Activated naive CD8-positive, alpha-beta T cell treated with anti-CD3 and anti-CD28 coated beads, Interleukin-2, amount 10 ng/mL, durations not matched to agents 7 days and 5 days (primary cell): ENCODE measurements at regions not wholly inside any gene's neighbourhood (a gene's known extent, or its start where the extent isn't known, plus 50 kb on each side); places are given as distances from the start of the nearest gene placed in this dataset.

Source experiments
- ATAC-seq: fragments of 150-1000 bp; cut with Tn5 transposase; one replicate; pipeline ENCODE4 v1.10.0; 2021; ENCODE audit warnings: low read depth, moderate library complexity
- POLR2A ChIA-PET: fragments of 350-600 bp; sonication (Branson Sonifier 250); formaldehyde crosslinking; loops from one replicate; lab custom pipeline; 2021; ENCODE audit warnings: antibody characterized with exemption; lab: Charles Lee
- DNase-seq: peaks from one replicate; pipeline ENCODE4 v3.0.0; 2021
- H3K27ac Mint-ChIP-seq: one replicate; pipeline ENCODE4 v1.8.0; 2022; ENCODE audit warnings: mild to moderate bottlenecking, mixed read lengths
- H3K27me3 Mint-ChIP-seq: one replicate; pipeline ENCODE4 v1.8.0; 2022; ENCODE audit warnings: mild to moderate bottlenecking, moderate library complexity, mixed read lengths
- H3K36me3 Mint-ChIP-seq: one replicate; pipeline ENCODE4 v1.8.0; 2021; ENCODE audit warnings: mild to moderate bottlenecking, mixed read lengths
- H3K4me1 Mint-ChIP-seq: one replicate; pipeline ENCODE4 v1.8.0; 2021; ENCODE audit warnings: mixed read lengths
- H3K4me3 Mint-ChIP-seq: one replicate; pipeline ENCODE4 v1.8.0; 2022; ENCODE audit warnings: mild to moderate bottlenecking, moderate library complexity, mixed read lengths
- H3K9me3 Mint-ChIP-seq: one replicate; pipeline ENCODE4 v1.8.0; 2021; ENCODE audit warnings: mixed read lengths

DNA sequence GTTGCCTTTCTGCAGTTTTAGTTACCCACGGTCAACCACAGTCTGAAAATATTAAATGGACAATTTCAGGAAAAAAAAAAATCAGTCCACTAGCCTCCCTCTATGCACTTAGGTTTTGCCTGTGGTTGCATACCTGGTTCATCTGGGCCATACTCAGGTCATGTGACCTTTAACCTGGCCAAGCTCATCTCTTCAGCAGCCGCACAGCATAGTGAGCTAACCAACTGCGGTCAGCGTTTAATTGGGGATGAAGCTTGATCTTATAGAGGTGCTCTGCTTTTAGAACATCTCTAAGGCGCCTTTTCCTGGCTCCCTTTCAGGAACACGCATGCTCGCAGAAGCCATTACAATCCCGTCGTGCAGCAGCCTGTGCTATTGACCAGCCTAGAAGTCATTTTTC, 177.2 kb upstream of the HMGA2 start:
- ATAC-seq (no peak), DNase-seq (no peak)
- Mint-ChIP-seq H3K4me3 (no peak overlapping the region), H3K9me3 (peaks cover 2% of the 10 kb centered on the region), H3K4me1 (no peaks in the 10 kb centered on the region), H3K36me3 (no peaks in the 10 kb centered on the region), H3K27me3 (peaks cover 4% of the 10 kb centered on the region), H3K27ac (no peak overlapping the region)
- POLR2A ChIA-PET, result no interaction called here

GRCh38 chr12:65648461-65648860, 175.8 kb upstream of the HMGA2 start:
- Mint-ChIP-seq H3K36me3 (no peaks in the 10 kb centered on the region), H3K4me1 (no peaks in the 10 kb centered on the region), H3K27ac (no peak overlapping the region), H3K4me3 (no peak overlapping the region), H3K27me3 (peaks cover 6% of the 10 kb centered on the region), H3K9me3 (peaks cover 2% of the 10 kb centered on the region)
- DNase-seq (no peak), ATAC-seq (no peak)
- POLR2A ChIA-PET, result no interaction called here

DNA sequence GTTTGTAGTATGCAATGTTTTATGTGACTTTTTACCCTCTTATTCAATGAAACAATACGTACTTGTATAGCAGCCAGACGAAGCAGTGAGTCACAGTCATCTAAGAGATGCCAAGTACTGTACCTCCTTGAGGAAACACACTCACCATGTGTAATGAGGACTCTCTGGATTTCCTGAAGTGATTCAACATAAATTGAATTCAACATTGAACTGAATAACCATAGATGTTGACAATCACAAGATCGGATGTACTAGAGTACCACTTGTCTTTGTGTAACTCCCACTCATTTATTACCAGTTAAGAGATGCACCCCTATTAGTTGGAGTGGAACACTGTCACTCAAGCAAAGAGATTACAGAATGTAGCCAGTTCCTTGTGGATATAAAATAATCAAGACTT, 175.2 kb upstream of the HMGA2 start:
- POLR2A ChIA-PET, result no interaction called here
- DNase-seq, result no peak
- H3K9me3 Mint-ChIP-seq, result peaks cover 2% of the 10 kb centered on the region
- H3K27ac Mint-ChIP-seq, result no peak overlapping the region
- ATAC-seq, result no peak
- peaks cover 6% of the 10 kb centered on the region for H3K27me3 Mint-ChIP-seq
- no peak overlapping the region for H3K4me3 Mint-ChIP-seq
- H3K4me1 Mint-ChIP-seq, result no peaks in the 10 kb centered on the region
- no peaks in the 10 kb centered on the region for H3K36me3 Mint-ChIP-seq

DNA sequence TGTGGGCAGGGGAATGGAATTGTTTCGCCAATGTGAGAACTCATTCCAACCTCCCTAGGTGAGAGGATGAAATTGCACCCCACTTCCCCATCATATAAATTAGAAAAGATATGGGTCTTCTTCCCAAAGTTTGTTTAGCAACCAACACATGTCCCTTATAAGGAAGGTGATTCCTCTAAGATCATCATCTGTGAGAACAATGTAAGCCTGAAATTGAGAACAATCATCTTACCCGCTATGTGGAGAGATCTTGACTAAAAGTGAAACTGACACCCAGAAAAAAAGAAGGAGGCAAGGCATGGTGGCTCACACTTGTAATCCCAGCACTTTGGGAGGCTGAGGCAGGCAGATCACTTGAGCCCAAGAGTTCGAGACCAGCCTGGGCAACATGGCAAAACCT, 173.2 kb upstream of the HMGA2 start:
- DNase-seq (no peak), ATAC-seq (no peak)
- no peaks in the 10 kb centered on the region for H3K4me1 Mint-ChIP-seq
- H3K9me3 Mint-ChIP-seq, result peaks cover 2% of the 10 kb centered on the region
- no peak overlapping the region for H3K27ac Mint-ChIP-seq
- POLR2A ChIA-PET, result no interaction called here
- peaks cover 3% of the 10 kb centered on the region for H3K27me3 Mint-ChIP-seq
- no peaks in the 10 kb centered on the region for H3K36me3 Mint-ChIP-seq
- H3K4me3 Mint-ChIP-seq, result no peak overlapping the region

DNA sequence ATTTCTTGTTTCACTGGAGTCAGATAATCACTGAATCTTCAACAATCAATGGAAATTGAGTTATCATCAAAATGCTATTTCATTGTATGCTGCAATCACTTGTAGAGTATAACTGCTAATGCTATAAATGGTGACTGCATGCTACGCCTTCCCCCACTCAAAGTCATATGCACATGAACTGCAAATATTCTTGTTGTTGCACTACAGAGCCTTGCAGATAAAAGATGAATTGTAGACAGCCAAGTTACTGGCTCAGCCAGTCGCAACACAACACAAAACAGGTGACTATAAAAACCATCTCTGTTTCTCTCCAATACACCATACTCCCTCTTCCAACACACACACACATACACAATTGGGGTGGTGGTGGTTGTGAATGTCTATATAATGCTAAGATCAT, 171.0 kb upstream of the HMGA2 start:
- H3K27me3 Mint-ChIP-seq, result peaks cover 3% of the 10 kb centered on the region
- DNase-seq (no peak), ATAC-seq (no peak)
- H3K9me3 Mint-ChIP-seq, result peaks cover 2% of the 10 kb centered on the region
- POLR2A ChIA-PET, result no interaction called here
- H3K4me1 Mint-ChIP-seq, result peaks cover 4% of the 10 kb centered on the region
- no peaks in the 10 kb centered on the region for H3K36me3 Mint-ChIP-seq
- H3K27ac Mint-ChIP-seq, result no peak overlapping the region
- no peak overlapping the region for H3K4me3 Mint-ChIP-seq

DNA sequence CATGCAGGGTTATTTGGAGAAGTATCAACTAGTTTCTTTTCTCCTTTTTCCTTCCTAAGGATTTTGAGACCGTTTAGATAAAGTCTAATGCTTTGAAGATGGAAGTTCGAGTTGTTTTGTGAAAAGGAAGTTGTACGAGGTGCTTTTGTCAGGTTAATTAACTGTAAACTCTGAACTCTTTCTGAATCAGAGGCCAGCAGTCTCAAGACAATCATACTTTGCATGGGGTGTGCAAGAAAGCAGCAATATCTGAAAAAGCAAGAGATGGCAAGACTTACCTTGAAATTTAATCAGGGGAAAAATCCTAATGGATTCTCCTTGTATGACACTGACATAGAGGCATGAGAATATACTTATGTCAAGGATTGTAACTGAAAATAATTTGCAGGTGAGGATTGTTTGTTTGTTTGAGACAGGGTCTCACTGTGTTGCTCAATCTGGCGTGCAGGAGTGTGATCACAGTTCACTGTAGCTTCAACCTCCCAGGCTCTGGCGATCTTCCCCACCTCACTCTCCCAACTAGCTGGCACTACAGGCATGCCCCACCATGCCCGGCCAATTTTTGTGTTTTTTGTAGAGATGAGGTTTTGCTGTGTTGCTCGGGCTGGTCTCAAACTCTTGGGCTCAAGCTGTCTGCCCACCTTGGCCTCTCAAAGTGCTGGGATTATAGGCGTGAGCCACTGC, 170.2 kb upstream of the HMGA2 start:
- Mint-ChIP-seq H3K27ac (no peak overlapping the region), H3K4me3 (no peak overlapping the region), H3K4me1 (peaks cover 4% of the 10 kb centered on the region), H3K27me3 (peaks cover 7% of the 10 kb centered on the region), H3K36me3 (no peaks in the 10 kb centered on the region), H3K9me3 (peaks cover 4% of the 10 kb centered on the region)
- DNase-seq (no peak), ATAC-seq (no peak)
- POLR2A ChIA-PET, result no interaction called here

DNA sequence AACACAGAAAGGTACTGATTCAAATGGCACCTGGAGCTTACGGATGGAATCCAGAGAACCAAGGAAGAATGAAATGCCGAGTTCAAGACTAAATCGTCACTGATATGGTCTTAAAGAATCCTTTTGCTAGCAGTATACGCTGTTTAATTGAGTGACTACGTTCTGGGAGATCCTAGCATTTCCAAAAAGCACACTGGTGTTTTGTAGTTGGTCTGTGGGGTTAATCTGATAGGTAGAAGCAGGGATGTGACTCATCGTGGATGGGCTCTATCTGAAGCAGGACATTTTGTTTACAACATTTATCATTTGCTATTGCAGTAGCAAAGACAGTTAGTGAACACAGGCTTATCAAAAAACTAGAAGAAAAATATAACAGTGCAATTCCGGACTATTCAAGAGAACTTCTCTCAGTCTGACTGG, 169.2 kb upstream of the HMGA2 start:
- ATAC-seq (no peak), DNase-seq (no peak)
- no peak overlapping the region for H3K27ac Mint-ChIP-seq
- H3K9me3 Mint-ChIP-seq, result peaks cover 4% of the 10 kb centered on the region
- no peaks in the 10 kb centered on the region for H3K36me3 Mint-ChIP-seq
- H3K27me3 Mint-ChIP-seq, result peaks cover 10% of the 10 kb centered on the region
- H3K4me1 Mint-ChIP-seq, result peaks cover 4% of the 10 kb centered on the region
- H3K4me3 Mint-ChIP-seq, result no peak overlapping the region
- POLR2A ChIA-PET, result no interaction called here

GRCh38 chr12:65656156-65656882, 168.0 kb upstream of the HMGA2 start:
- POLR2A ChIA-PET, result no interaction called here
- Mint-ChIP-seq H3K27me3 (peaks cover 10% of the 10 kb centered on the region), H3K4me1 (peaks cover 4% of the 10 kb centered on the region), H3K27ac (no peak overlapping the region), H3K36me3 (no peaks in the 10 kb centered on the region), H3K4me3 (no peak overlapping the region), H3K9me3 (peaks cover 2% of the 10 kb centered on the region)
- DNase-seq (no peak), ATAC-seq (no peak)

GRCh38 chr12:65656891-65657351, 167.4 kb upstream of the HMGA2 start:
- H3K27ac Mint-ChIP-seq, result no peak overlapping the region
- peaks cover 4% of the 10 kb centered on the region for H3K4me1 Mint-ChIP-seq
- H3K9me3 Mint-ChIP-seq, result peaks cover 2% of the 10 kb centered on the region
- no peaks in the 10 kb centered on the region for H3K36me3 Mint-ChIP-seq
- ATAC-seq (peak; percentile 63), DNase-seq (no peak)
- H3K27me3 Mint-ChIP-seq, result peaks cover 10% of the 10 kb centered on the region
- no peak overlapping the region for H3K4me3 Mint-ChIP-seq
- POLR2A ChIA-PET, result no interaction called here

DNA sequence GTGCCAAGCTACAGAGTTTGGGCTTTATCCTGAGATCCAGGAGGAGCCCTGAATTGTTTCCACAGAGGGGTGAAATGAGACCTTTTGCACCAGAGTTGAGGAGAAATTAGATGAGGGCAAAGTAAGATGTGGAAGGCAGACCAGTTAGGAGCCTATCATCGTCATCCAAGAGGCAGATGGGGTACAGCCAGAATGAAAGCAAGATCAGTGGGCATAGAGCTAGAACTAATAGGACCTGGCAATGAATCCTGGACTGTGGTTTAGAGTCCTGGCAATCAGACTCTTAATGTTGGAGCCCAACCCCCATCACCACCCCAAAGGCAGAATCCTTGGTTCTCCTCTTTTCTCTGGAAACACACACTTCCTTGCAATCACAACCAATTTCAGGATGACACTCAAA, 166.6 kb upstream of the HMGA2 start:
- no peak overlapping the region for H3K4me3 Mint-ChIP-seq
- POLR2A ChIA-PET, result no interaction called here
- ATAC-seq (no peak), DNase-seq (no peak)
- peaks cover 8% of the 10 kb centered on the region for H3K27me3 Mint-ChIP-seq
- no peak overlapping the region for H3K27ac Mint-ChIP-seq
- peaks cover 4% of the 10 kb centered on the region for H3K4me1 Mint-ChIP-seq
- H3K9me3 Mint-ChIP-seq, result peaks cover 2% of the 10 kb centered on the region
- no peaks in the 10 kb centered on the region for H3K36me3 Mint-ChIP-seq

DNA sequence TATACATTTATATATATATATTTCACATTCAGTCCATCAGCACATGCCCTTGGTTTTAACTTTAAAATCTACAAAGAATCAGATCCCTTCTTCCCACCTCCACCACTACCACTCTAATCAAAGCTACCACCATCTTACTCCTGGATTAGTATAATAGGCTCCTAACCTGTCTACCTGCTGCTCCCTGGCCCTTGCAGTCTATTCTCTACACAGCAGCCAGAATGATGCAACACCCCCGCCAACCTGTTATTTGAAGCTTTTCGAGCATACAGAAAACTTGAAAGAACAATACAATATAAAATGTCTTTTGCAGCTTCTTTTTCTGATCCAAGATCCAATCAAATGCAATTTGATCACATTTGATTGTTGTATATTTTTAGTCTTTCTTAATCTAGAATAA, 165.9 kb upstream of the HMGA2 start:
- Mint-ChIP-seq H3K9me3 (peaks cover 2% of the 10 kb centered on the region), H3K36me3 (no peaks in the 10 kb centered on the region), H3K4me3 (no peak overlapping the region), H3K27me3 (peaks cover 7% of the 10 kb centered on the region), H3K4me1 (peaks cover 4% of the 10 kb centered on the region), H3K27ac (no peak overlapping the region)
- ATAC-seq (no peak), DNase-seq (no peak)
- POLR2A ChIA-PET, result no interaction called here

DNA sequence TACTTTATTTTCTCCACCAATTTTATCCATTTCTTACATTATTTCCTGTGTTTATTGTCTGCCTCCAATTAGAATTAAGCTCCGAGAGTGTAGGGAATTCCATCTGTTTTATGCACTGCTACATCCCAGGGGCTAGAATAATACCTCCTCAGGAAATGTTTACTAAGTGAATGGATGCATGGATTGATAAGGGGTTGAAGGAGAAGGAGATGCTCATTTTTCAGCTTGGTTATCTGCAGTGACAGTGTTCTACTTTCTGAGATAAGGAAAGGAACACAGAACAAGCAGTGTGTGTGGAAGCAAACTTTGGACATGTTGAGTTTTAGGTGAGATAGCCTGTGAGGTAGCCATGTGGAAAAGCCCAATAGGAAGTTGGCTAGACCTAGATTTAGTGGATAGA, 164.6 kb upstream of the HMGA2 start:
- Mint-ChIP-seq H3K27ac (no peak overlapping the region), H3K9me3 (peaks cover 6% of the 10 kb centered on the region), H3K4me1 (peaks cover 4% of the 10 kb centered on the region), H3K4me3 (no peak overlapping the region), H3K36me3 (no peaks in the 10 kb centered on the region), H3K27me3 (peaks cover 7% of the 10 kb centered on the region)
- POLR2A ChIA-PET, result no interaction called here
- ATAC-seq (no peak), DNase-seq (no peak)

GRCh38 chr12:65660096-65660495, 164.2 kb upstream of the HMGA2 start:
- peaks cover 4% of the 10 kb centered on the region for H3K4me1 Mint-ChIP-seq
- ATAC-seq (no peak), DNase-seq (no peak)
- H3K36me3 Mint-ChIP-seq, result no peaks in the 10 kb centered on the region
- peaks cover 8% of the 10 kb centered on the region for H3K9me3 Mint-ChIP-seq
- H3K4me3 Mint-ChIP-seq, result no peak overlapping the region
- peaks cover 7% of the 10 kb centered on the region for H3K27me3 Mint-ChIP-seq
- H3K27ac Mint-ChIP-seq, result no peak overlapping the region
- POLR2A ChIA-PET, result no interaction called here

DNA sequence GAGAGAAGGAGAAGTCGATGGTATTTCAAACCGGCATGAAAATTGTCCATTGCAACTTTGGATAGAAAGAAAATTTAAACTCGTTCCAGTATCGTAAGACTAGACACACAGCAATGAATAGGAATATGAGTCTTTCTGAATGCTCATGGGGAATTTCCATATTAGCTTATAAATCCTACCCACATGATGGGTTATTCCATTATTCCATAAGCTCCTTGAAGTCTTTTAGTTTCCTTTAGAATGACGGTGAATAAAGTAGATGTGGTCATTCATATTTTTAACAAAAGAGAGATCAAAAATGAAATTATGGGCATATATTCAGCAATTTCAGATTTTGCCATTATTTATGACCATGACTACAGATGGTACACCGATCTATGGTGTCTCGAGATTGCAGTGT, 163.4 kb upstream of the HMGA2 start:
- ATAC-seq, result no peak
- DNase-seq, result no peak
- H3K9me3 Mint-ChIP-seq, result peaks cover 12% of the 10 kb centered on the region
- peaks cover 4% of the 10 kb centered on the region for H3K4me1 Mint-ChIP-seq
- no peak overlapping the region for H3K27ac Mint-ChIP-seq
- POLR2A ChIA-PET, result no interaction called here
- no peak overlapping the region for H3K4me3 Mint-ChIP-seq
- peaks cover 7% of the 10 kb centered on the region for H3K27me3 Mint-ChIP-seq
- no peaks in the 10 kb centered on the region for H3K36me3 Mint-ChIP-seq
